GM18511 (cell line): ENCODE measurements at regions not wholly inside any gene's neighbourhood (a gene's known extent, or its start where the extent isn't known, plus 50 kb on each side); places are given as distances from the start of the nearest gene placed in this dataset.

Experiments
- ATAC-seq: cut with Tn5 transposase; IDR thresholded peaks from one replicate; pipeline ENCODE4 v1.9.1; 2021; ENCODE audit warnings: mild to moderate bottlenecking, moderate library complexity; ENCODE audit not compliant: unreplicated experiment

GRCh38 chr13:31049833-31050232, 111.9 kb downstream of the HSPH1 start:
- ATAC-seq = no peak

- no peak for ATAC-seq
These were observed 112.6 kb downstream of the HSPH1 start for GRCh38 chr13:31049083-31049482.

- no peak for ATAC-seq
These were observed 113.2 kb downstream of the HSPH1 start for GRCh38 chr13:31048521-31048920.

GRCh38 chr13:31046711-31047279, 114.3 kb downstream of the TEX26 start:
- ATAC-seq = no peak

- peak; percentile 59 for ATAC-seq
These were observed 113.0 kb downstream of the TEX26 start for GRCh38 chr13:31045286-31046081.

GRCh38 chr13:31044364-31045285, 112.2 kb downstream of the TEX26 start:
- ATAC-seq = peak; percentile 82

GRCh38 chr13:31043957-31044356, 111.5 kb downstream of the TEX26 start:
- peak; percentile 1 for ATAC-seq

DNA sequence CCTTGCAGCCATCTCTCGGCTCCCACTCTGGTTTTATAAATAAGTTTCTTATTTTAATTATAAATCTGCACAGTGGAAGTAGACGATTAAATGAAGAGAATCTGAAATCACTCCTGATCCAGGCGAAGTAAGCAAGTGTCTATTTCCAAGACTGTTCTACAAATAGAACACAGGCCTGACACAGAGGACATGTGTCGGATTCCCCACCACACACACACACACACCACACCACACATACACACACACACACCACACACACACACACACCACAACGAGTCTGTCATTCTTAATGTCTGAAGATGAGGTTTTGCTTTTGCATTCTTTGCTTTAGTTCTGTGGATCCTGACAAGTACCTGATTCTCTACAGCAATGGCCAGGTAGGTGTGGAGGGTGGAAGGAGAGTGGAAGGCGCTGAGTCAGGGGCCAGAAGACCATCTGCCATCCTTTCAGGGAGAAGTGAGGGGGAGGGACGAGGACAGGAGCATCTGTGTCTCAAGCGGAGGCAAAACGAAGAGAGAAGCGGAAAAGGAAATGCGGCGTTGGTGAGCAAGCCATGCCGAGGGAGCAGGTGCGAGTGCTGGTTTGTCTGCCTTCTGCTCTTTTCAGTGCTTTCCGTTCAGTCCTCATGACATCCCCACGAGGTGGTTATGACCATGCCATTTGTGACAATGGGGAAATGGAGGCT, 110.2 kb downstream of the TEX26 start:
- ATAC-seq = no peak

GRCh38 chr13:31042049-31042448, 109.6 kb downstream of the TEX26 start:
- no peak for ATAC-seq

- ATAC-seq = peak; percentile 84
These were observed 106.5 kb downstream of the TEX26 start for GRCh38 chr13:31038834-31039552.

GRCh38 chr13:31037874-31038500, 105.5 kb downstream of the TEX26 start:
- no peak for ATAC-seq

GRCh38 chr13:31036731-31037695, 104.6 kb downstream of the TEX26 start:
- ATAC-seq = no peak

DNA sequence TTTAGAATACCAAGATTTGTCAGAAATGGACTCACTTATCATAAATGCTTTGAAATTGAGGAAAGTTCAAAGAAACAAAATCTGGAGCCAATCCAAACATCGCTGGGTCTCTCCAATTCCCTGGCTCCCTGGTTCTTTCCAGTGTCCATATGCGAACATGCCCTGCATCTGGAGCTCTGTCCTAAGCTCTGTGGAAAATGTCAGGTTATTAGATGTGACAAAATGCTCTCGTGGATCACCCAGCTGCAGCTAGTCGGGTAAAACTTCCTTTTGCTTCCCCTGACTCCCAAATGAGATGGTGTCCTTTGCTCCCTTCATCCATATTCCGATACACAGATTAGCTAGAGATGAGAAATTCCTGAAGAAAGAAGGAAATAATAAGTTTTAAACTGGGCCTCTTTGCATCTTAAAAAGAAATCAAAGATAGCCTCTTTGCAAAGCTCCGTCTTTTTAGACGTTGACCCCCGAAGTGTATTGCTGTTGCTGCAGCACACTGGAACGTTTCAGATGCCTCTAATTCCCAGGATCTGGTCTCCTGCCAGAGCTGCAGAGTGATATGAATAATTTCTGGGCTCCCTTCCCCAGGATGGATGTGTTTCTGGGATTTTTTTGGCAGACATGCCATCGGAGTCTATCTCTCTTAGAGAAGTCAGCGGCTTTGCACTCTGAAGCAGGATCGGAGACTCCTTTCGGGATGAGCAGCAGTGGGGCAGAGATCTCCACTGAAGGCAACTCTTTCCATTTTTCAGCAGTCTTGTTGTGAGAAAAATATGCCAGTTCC, 102.9 kb downstream of the TEX26 start:
- no peak for ATAC-seq

GRCh38 chr13:31032528-31033113, 100.2 kb downstream of the TEX26 start:
- ATAC-seq = no peak

DNA sequence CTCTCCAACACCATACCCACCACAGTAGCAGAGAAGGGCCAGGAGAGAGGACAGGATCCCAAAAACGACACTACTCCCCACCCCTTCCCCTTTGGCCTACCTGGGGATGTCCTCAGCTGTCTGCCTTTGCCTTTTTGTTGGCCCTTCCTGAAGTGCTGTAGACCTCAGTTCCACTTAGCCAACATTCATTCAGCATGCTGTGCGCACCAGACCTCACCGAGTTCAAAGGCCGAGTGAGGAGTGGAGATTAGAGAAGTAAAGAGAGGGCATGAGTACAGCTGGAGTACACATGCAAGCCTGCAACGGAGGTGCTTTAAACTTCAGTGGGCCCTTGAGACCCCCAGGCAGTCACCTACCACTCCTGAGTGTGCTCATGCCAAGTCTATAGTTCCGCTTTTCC, 99.0 kb downstream of the TEX26 start:
- ATAC-seq = no peak

DNA sequence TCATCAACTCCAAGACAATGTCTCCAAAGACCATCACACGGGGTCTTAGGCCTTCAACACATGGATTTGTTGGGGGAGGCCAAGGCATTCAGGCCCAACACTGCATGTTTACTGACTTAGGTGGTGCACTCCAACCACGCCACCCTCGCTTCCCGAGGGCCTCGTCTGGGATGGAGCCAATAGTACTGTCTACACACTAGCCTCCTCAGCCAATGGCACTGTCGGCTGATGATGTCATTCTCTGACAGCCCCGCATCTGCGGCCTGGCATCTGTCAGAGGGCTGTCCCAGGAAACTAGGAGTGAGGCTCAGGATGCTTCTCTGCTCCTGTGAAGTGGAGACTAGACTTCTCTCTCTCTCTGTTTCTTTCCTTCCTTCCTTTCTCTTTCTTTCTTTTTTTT, 96.6 kb downstream of the TEX26 start:
- no peak for ATAC-seq

DNA sequence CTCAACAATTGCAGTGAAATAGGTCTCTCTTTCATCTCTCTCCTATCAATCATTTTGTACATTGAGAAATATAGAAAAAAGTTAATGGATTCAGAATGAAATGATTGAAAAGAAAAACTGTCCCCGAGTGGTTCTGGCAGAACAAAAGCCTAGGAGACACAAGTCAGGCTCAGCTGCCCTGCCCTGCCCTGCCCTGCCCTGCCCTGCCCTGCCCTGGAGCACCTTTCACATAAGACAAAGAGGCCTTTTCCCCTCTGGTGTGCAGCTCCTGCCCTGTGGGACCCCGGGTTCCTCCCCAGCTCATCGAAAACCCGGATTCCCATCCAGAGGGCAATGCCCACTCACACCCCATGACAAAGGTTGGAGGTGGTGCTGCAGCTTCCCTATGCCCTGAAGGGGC, 94.7 kb downstream of the TEX26 start:
- no peak for ATAC-seq
